ENCODE measurements at regions not wholly inside any gene's neighbourhood (a gene's known extent, or its start where the extent isn't known, plus 50 kb on each side); places are given as distances from the start of the nearest gene placed in this dataset.
"Not testable (repeated sequence)": the region's sequence is repeated elsewhere in the genome, so short reads cannot be mapped to it uniquely, and the experiment has no call there.

DNA sequence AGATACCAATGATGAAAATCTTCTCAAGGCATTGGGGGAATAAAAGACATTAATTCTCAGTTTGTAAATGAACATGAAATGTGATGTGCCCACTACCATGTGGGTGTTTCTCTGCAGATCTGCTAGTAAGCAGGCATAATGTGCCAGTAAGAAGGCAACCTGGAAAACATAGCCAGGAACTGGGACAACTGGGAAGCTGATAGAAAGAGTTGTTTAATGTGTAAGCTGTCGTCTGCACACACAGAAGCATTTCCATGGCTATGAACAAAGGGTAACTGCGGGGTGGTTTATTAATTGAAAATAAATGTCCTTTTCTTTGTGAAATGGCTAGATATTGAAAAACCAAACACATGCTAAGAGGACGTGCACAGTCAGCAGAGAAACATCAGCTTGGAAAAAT lies 52.0 kb downstream of the ZC3H11B start:
- FAIRE-seq = no peak
- no peak for DNase-seq (ENCODE audit: insufficient read length, low spot score)

DNA sequence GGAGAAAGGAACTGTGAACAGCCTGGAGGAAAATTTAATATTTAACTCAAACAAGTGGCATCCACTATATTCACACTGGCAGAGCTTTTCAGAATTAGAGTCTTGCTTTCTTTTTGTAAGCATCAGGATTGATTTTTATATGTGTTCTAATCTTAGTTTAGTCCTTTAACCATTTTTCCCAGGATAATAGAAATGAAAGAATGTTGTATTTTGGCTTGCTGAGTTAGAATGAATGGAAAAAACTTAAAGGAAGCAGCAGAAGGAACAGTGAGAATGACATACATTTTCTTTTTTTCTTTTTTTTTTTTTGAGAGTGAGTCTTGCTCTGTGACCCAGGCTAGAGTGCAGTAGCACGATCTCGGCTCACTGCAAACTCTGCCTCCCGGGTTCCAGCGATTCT lies 53.0 kb downstream of the ZC3H11B start:
- no peak for DNase-seq (ENCODE audit: insufficient read length, low spot score)
- no peak for TF ChIP-seq POLR2A (IDR thresholded peaks at IDR 0.05; ENCODE audit: low read depth, low read length)
- FAIRE-seq = no peak

More for the DNA sequence above, 52.0 kb downstream of the ZC3H11B start:
- no peak for TF ChIP-seq POLR2A (IDR thresholded peaks at IDR 0.05; ENCODE audit: low read depth, low read length)

DNA sequence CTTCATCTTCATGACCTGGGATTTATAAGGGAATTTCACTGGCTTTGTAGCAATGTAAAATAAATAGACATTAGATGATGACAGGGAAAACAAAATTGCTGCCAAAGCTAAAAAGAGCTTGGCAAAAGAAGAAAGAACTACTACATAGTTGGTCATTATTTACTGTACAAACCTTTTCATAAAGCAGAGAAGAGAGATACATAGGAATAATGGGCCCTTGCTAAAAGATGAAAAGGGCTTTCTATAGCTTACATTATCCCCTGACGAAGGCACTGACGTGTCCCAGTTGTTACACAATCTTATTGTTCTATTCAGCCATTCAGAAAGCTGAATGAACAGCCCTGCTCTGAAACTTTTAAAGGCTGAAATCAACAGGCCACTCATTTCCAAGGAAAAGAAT lies 57.1 kb downstream of the ZC3H11B start:
- no peak for DNase-seq (ENCODE audit: insufficient read length, low spot score)
- TF ChIP-seq POLR2A (IDR thresholded peaks at IDR 0.05; ENCODE audit: low read depth, low read length) = no peak
- FAIRE-seq = no peak

DNA sequence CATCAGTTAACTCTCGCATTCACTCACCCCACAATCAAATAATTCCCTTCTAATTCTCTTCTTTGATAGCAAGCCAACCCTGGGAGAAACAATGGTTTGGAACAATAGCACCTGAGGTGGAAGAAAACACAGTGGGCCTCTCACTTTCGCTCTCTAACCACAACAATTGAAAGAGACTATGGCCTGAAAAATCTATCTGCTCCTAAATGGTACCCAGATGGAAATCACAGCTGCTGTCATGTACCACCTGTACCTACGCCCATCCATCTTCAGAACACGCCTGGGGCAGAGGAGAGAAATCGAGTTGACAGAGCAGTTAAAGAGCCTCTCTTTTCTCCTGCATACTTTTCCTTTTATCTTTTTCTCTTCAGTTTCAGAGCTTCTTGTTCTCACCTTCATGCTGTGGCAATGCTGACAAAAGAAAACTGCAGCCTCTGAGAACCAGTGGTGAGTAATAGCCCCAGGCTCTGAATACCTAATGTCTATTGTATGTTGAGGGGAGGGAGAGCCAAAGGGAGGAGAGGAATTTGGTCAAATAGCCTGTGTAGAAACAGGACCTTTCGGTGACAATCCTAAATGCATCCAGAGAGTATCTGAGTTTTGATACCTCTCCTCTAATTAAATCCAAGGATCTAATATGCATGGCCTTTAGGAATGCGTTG lies 57.7 kb downstream of the ZC3H11B start:
- DNase-seq (ENCODE audit: insufficient read length, low spot score) = peak; percentile 24
- no peak for TF ChIP-seq POLR2A (IDR thresholded peaks at IDR 0.05; ENCODE audit: low read depth, low read length)
- peak; percentile 6 for FAIRE-seq

DNA sequence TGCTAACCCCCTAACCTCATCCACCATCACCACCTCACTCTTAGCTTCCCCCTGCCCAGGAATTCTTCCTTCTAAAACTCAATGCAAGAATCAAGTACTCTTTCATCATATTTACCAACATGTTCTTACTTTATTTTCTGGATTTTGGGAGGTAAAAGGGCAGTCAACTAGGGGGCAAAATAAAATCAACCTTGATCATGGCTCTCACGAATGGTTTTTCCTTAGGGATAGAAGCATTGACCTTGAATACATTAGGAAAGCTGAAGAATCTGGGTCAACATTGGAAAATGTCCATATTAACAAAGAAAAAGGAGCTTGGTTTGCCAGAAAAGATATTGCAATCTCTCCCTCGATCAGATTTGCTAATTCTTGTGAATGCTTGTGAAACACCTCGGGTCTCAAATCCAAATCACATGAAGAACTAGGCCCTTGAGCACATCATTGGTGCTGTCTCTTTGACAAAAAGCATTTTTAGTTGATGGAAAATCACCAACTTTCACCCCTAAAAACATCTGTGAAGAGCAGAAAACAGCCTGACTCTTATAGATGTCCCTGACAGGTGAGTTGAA lies 58.9 kb downstream of the ZC3H11B start:
- DNase-seq (ENCODE audit: insufficient read length, low spot score) (no peak), FAIRE-seq (no peak)
- TF ChIP-seq POLR2A (IDR thresholded peaks at IDR 0.05; ENCODE audit: low read depth, low read length) = no peak

DNA sequence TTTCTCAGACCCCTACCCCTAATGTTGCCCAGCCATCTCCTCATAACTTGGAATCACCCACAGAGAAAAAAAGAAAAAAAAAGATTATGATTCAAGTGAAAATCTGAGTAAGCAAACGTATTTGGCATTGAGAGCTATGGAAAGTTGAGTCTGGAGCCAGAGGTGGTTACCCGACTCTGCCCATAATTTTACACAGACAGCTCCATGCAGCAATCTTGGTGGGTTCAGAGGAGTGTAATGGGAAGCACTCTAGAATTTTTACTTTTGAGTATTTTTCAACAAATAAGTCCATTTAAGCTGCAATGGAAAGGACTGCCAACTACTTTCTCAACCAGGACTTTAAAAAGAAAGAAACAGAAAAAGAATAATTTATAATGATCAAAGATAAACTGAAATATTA lies 62.7 kb downstream of the ZC3H11B start:
- no peak for TF ChIP-seq POLR2A (IDR thresholded peaks at IDR 0.05; ENCODE audit: low read depth, low read length)
- DNase-seq (ENCODE audit: insufficient read length, low spot score) (no peak), FAIRE-seq (no peak)

DNA sequence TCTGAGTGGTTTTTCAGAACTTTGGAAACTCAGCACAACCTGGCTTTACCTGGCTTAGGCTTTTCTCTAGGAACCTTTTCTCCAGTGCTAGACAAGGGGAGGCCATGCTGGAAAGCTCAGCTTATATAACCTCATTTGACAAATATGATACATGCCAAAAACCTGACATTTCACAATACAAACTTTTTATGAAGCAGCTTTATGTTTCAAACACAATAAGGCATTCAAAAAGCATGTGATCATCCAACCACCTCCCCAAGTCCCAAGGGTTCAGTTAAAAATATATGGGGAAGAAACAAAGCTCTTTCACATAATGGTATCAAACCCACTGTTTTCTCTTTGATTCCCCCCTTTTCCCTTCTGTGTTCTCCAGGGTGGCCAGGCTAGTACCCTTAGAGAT lies 63.7 kb downstream of the ZC3H11B start:
- no peak for TF ChIP-seq POLR2A (IDR thresholded peaks at IDR 0.05; ENCODE audit: low read depth, low read length)
- FAIRE-seq (no peak), DNase-seq (ENCODE audit: insufficient read length, low spot score) (no peak)

DNA sequence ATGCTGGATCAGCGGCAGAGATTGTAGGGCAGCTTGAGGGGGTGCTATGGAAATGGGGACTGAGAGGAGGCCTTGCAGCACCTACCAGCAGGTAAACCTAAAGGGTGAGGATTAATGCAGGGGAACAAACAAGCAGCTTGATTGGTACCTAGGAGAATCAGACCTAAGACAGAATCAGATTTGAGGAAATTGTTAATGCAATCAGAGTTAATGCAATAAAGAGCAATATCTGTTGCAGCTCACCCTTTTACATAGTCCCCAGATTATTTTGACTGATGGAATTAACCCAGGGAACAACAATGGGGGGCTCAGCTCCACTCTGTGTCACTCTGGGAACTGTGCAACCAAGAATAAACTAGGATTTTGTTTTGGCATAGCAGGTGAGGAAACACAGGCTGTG lies 64.5 kb downstream of the ZC3H11B start:
- no peak for FAIRE-seq
- no peak for TF ChIP-seq POLR2A (IDR thresholded peaks at IDR 0.05; ENCODE audit: low read depth, low read length)
- no peak for DNase-seq (ENCODE audit: insufficient read length, low spot score)

DNA sequence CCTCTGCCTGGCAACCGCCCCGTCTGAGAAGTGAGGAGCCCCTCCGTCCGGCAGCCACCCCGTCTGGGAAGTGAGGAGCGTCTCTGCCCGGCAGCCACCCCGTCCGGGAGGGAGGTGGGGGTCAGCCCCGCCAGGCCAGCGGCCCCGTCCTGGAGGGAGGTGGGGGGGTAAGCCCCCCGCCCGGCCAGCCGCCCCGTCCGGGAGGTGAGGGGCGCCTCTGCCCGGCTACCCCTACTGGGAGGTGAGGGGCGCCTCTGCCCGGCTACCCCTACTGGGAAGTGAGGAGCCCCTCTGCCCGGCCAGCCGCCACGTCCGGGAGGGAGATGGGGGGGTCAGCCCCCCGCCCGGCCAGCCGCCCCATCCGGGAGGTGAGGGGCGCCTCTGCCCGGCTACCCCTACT lies 67.1 kb downstream of the ZC3H11B start:
- not testable (repeated sequence) for FAIRE-seq

DNA sequence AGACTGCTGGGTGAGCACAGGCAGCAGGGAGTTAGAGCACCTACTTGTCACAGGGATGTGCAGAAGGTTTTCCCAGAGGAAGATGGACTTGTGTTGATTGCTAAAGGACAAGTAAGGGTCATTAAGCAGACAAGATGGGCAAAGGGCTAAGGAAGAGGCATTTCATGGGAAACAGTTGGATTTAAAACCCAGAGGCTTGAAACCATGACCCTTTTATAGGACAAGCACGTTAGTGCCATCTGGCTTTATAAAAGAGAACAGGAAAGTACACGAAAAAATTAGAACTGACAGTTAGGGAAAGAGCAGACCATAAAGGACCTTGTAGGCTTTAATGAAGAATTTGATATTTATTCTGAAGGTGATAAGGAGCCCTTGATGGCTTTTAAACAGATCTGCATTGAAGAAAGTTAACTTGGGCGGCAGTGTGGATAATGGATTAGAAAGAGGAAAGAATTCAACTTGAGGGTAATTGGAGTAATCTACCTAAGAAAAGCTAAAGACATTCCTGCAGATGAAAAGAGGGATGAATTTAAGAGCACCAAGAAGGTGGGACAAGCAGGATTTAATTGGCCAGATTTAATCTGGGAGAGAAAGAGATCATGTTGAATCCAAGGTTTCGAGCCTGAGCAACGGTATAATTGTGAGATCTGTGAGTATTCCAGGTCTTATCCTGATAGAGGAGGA lies 68.6 kb downstream of the ZC3H11B start:
- DNase-seq (ENCODE audit: insufficient read length, low spot score) = no peak
- no peak for TF ChIP-seq POLR2A (IDR thresholded peaks at IDR 0.05; ENCODE audit: low read depth, low read length)
- no peak for FAIRE-seq

More for the DNA sequence above, 67.1 kb downstream of the ZC3H11B start:
- DNase-seq (ENCODE audit: insufficient read length, low spot score) = not testable (repeated sequence)

DNA sequence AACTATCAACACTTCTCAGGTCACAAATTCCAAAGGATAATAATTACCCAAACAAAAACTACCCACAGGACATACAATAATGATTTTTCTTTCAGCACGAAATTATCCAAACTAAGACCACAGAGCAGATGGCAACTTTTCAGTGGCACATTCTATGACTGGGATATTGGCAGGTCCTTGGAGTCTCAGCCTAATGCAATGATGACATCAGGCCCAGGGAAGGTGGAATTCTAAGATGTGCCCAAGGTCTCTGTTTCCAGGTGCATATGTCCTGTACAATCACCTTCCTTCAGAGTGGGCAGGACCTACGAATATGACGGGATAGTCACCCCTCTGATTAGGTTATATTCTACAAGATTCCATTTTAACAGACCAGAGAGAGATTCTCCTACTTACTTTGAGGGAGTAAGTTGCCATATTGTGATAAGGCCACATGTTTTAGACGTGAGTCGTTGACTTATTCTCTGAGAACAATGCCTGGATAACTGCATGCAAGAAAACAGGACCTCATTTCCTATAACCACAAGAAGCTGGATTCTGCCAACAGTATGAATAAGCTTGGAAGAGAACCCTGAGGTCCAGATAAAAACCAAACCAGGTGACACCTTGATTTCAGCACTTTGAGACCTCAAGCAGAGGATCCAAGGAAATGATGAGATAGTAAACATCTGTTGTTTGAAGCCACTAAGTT lies 69.9 kb downstream of the ZC3H11B start:
- DNase-seq (ENCODE audit: insufficient read length, low spot score) (peak; percentile 39), FAIRE-seq (peak; percentile 74)
- no peak for TF ChIP-seq POLR2A (IDR thresholded peaks at IDR 0.05; ENCODE audit: low read depth, low read length)

DNA sequence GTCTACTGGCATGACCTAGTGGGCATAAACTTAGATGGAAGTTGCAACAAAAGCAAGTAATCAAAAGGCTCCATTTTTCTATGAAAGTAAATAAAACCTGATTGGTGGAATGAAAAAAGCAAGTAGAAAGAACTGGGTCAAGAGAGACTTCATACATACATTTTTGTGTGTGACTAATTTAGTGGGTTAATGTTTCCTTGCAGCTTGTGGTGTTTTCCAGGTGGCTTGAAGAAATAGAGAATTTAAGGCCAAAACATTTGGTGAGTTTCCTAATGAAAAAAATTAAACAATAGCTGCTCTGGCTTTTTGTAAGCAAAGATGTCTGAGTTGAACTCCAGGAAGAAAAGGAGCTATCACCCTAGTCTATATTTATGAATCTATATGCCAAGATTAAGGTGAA lies 71.0 kb downstream of the ZC3H11B start:
- FAIRE-seq (no peak), DNase-seq (ENCODE audit: insufficient read length, low spot score) (no peak)
- no peak for TF ChIP-seq POLR2A (IDR thresholded peaks at IDR 0.05; ENCODE audit: low read depth, low read length)

DNA sequence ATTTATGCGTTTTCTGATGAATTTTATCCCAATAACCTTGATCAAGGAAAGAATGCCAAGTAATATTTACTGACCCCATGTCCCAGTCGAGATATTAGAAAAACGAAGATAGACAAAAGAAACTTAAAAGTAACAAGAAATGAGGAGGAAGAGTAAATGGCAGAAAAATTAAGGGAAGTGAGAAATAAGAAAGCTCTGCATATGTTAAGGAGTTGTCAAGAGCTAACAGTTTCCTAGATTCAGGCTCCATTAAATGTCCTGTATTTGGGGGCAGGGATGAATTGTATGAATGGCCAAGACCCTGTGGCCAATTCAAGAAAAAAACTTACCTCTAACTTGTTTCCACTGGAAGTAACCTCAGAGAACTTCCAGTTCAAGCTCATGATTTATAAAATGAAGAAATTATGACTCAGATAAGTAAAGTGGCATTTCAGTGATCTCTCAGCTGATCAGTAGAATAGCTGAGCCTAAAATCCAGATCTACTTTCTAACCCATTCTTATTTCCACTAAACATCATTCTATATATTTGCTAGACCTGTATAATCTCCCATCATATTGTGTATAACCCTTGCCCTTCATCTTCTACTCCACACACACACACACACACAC lies 73.2 kb downstream of the ZC3H11B start:
- DNase-seq (ENCODE audit: insufficient read length, low spot score) (no peak), FAIRE-seq (no peak)
- no peak for TF ChIP-seq POLR2A (IDR thresholded peaks at IDR 0.05; ENCODE audit: low read depth, low read length)

DNA sequence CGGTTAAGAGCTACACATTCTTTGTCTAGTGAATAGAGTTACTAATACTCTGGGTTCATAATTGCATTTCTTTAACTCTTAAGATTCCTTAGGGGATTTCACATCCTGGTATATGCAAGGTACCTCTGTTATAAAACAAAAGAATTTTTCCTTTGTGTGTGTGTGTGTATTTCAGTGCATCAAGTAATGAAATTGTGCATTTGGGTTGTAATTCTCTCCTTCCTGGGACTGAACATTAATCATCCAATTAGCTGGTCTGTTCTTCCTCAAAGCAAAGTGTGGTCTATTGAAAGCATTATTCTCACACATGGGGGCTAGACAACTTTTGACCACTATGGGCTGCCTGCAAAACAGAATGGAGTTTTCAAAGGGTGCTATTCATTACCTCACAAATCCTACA lies 74.0 kb downstream of the ZC3H11B start:
- FAIRE-seq (no peak), DNase-seq (ENCODE audit: insufficient read length, low spot score) (no peak)
- no peak for TF ChIP-seq POLR2A (IDR thresholded peaks at IDR 0.05; ENCODE audit: low read depth, low read length)

All from H54 (cell line).